ENCODE measurements at regions not wholly inside any gene's neighbourhood (a gene's known extent, or its start where the extent isn't known, plus 50 kb on each side); places are given as distances from the start of the nearest gene placed in this dataset.

- no peaks in the 10 kb centered on the region for H3K36me3 ChIP-seq (ENCODE audit: control insufficient read depth in 4 of 4, insufficient read depth in 3 of 4, low read depth in 1 of 4, low read length in 3 of 4)
- H3K9ac ChIP-seq (ENCODE audit: low read depth in 1 of 2, low read length in 2 of 2) = no peak overlapping the region
- TF ChIP-seq NR2F2 (IDR thresholded peaks at IDR 0.05) (no peak), MAX (IDR thresholded peaks at IDR 0.05) (no peak), EGR1 (IDR thresholded peaks at IDR 0.05; ENCODE audit: low read depth in 2 of 2) (no peak), CTCF (IDR thresholded peaks at IDR 0.05; ENCODE audit: low read depth, low read length, missing input control) (no peak), RXRA (IDR thresholded peaks at IDR 0.05) (no peak), HNF4A (conservative IDR thresholded peaks at IDR 0.05) (no peak), FOXA2 (IDR thresholded peaks at IDR 0.05) (no peak), GABPA (IDR thresholded peaks at IDR 0.05 in 1 of 2, conservative IDR thresholded peaks at IDR 0.05 in 1 of 2) (no peak), REST (IDR thresholded peaks at IDR 0.05) (no peak), RAD21 (IDR thresholded peaks at IDR 0.05) (no peak), TAF1 (conservative IDR thresholded peaks at IDR 0.05) (no peak), HNF4G (IDR thresholded peaks at IDR 0.05) (no peak), YY1 (IDR thresholded peaks at IDR 0.05) (no peak), FOXA1 (IDR thresholded peaks at IDR 0.05) (no peak), JUND (IDR thresholded peaks at IDR 0.05) (no peak)
- TF ChIP-seq, protein P1, sequence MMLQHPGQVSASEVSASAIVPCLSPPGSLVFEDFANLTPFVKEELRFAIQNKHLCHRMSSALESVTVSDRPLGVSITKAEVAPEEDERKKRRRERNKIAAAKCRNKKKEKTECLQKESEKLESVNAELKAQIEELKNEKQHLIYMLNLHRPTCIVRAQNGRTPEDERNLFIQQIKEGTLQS (IDR thresholded peaks at IDR 0.05) = no peak
- no peak overlapping the region for H3K27ac ChIP-seq (ENCODE audit: low read depth in 1 of 2, low read length in 2 of 2)
- 74% methylated on average over 6 of the region's 6 CpGs for WGBS
- no peak for DNase-seq (ENCODE audit: low spot score)
- H3K4me1 ChIP-seq (ENCODE audit: control insufficient read depth in 4 of 4, insufficient read depth in 4 of 4, low read length in 3 of 4) = no peaks in the 10 kb centered on the region
- H3K9me3 ChIP-seq (ENCODE audit: control insufficient read depth in 4 of 4, low read length in 3 of 4) = peaks cover 0 to 1% (median 0%) of the 10 kb centered on the region in 4 donors
- H3K27me3 ChIP-seq (ENCODE audit: control insufficient read depth in 4 of 4, insufficient read depth in 4 of 4, low read length in 3 of 4) = no peaks in the 10 kb centered on the region
- H3K4me3 ChIP-seq (ENCODE audit: low read depth in 1 of 3, low read length in 3 of 3) = no peak overlapping the region
Observed at GRCh38 chr3:182450942-182451787, 342.1 kb upstream of the ATP11B start.

DNA sequence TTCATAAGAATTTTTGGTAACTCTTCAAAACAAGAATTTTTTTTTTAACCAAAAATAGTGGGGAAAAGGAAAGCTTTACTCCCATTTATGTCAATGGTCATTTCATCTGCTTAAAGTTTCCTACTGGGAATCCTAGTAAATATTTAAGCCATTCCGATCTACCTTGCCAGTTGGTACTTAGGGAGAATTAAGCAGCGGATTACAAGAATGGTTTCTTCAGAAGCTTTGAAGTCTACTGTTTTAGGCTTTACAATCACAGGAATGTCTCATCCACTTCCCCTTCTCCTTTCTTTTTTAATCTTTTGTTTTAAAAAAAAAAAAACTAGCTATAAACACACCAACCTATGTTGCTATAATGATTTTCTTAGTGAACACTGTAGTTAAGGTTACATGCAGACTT lies 341.4 kb upstream of the ATP11B start:
- WGBS = 77% methylated on average over 2 of the region's 2 CpGs
- H3K4me1 ChIP-seq (ENCODE audit: control insufficient read depth in 4 of 4, insufficient read depth in 4 of 4, low read length in 3 of 4) = no peaks in the 10 kb centered on the region
- peaks cover 0 to 1% (median 0%) of the 10 kb centered on the region in 4 donors for H3K9me3 ChIP-seq (ENCODE audit: control insufficient read depth in 4 of 4, low read length in 3 of 4)
- no peak overlapping the region for H3K4me3 ChIP-seq (ENCODE audit: low read depth in 1 of 3, low read length in 3 of 3)
- H3K9ac ChIP-seq (ENCODE audit: low read depth in 1 of 2, low read length in 2 of 2) = no peak overlapping the region
- no peaks in the 10 kb centered on the region for H3K27me3 ChIP-seq (ENCODE audit: control insufficient read depth in 4 of 4, insufficient read depth in 4 of 4, low read length in 3 of 4)
- TF ChIP-seq MAX (IDR thresholded peaks at IDR 0.05) = no peak
- H3K36me3 ChIP-seq (ENCODE audit: control insufficient read depth in 4 of 4, insufficient read depth in 3 of 4, low read depth in 1 of 4, low read length in 3 of 4) = no peaks in the 10 kb centered on the region
- no peak for DNase-seq (ENCODE audit: low spot score)
- no peak overlapping the region for H3K27ac ChIP-seq (ENCODE audit: low read depth in 1 of 2, low read length in 2 of 2)
